GM21526 (cell line): ENCODE measurements at regions not wholly inside any gene's neighbourhood (a gene's known extent, or its start where the extent isn't known, plus 50 kb on each side); places are given as distances from the start of the nearest gene placed in this dataset.

Source experiments
- ATAC-seq: cut with Tn5 transposase; IDR thresholded peaks from one replicate; pipeline ENCODE4 v1.9.1; 2021; ENCODE audit warnings: moderate library complexity; ENCODE audit not compliant: unreplicated experiment, low FRiP score

GRCh38 chr1:79380078-79380477 lies 373.5 kb upstream of the ADGRL4 start:
- ATAC-seq: no peak

- ATAC-seq: no peak
Observed at GRCh38 chr1:79376106-79376505, 369.6 kb upstream of the ADGRL4 start.

- ATAC-seq: no peak
Observed at GRCh38 chr1:79375352-79375751, 368.8 kb upstream of the ADGRL4 start.

- no peak for ATAC-seq
Observed at GRCh38 chr1:79374397-79374796, 367.9 kb upstream of the ADGRL4 start.

- ATAC-seq: no peak
Observed at GRCh38 chr1:79373481-79374125, 367.1 kb upstream of the ADGRL4 start.

GRCh38 chr1:79371802-79372201 lies 365.3 kb upstream of the ADGRL4 start:
- no peak for ATAC-seq

- no peak for ATAC-seq
Observed at GRCh38 chr1:79369091-79369490, 362.6 kb upstream of the ADGRL4 start.

GRCh38 chr1:79364896-79365295 lies 358.4 kb upstream of the ADGRL4 start:
- ATAC-seq: no peak

- ATAC-seq: no peak
Observed at GRCh38 chr1:79363430-79363829, 356.9 kb upstream of the ADGRL4 start.

GRCh38 chr1:79362470-79362869 lies 355.9 kb upstream of the ADGRL4 start:
- no peak for ATAC-seq

- ATAC-seq: no peak
Observed at GRCh38 chr1:79355090-79355489, 348.6 kb upstream of the ADGRL4 start.

- ATAC-seq: no peak
Observed at GRCh38 chr1:79353224-79353623, 346.7 kb upstream of the ADGRL4 start.

- no peak for ATAC-seq
Observed at GRCh38 chr1:79326875-79327274, 320.3 kb upstream of the ADGRL4 start.

- ATAC-seq: no peak
Observed at GRCh38 chr1:79325705-79326104, 319.2 kb upstream of the ADGRL4 start.

- ATAC-seq: no peak
Observed at GRCh38 chr1:79325126-79325525, 318.6 kb upstream of the ADGRL4 start.

- ATAC-seq: no peak
Observed at GRCh38 chr1:79323239-79324025, 316.9 kb upstream of the ADGRL4 start.

GRCh38 chr1:79322511-79323027 lies 316.0 kb upstream of the ADGRL4 start:
- no peak for ATAC-seq

GRCh38 chr1:79312438-79312837 lies 305.9 kb upstream of the ADGRL4 start:
- no peak for ATAC-seq

GRCh38 chr1:79310609-79311008 lies 304.1 kb upstream of the ADGRL4 start:
- no peak for ATAC-seq

GRCh38 chr1:79304131-79304530 lies 297.6 kb upstream of the ADGRL4 start:
- no peak for ATAC-seq

- ATAC-seq: no peak
Observed at GRCh38 chr1:79303040-79303439, 296.5 kb upstream of the ADGRL4 start.

- no peak for ATAC-seq
Observed at GRCh38 chr1:79302380-79302930, 295.9 kb upstream of the ADGRL4 start.
